ENCODE measurements at regions not wholly inside any gene's neighbourhood (a gene's known extent, or its start where the extent isn't known, plus 50 kb on each side); places are given as distances from the start of the nearest gene placed in this dataset.
"Not testable (repeated sequence)": the region's sequence is repeated elsewhere in the genome, so short reads cannot be mapped to it uniquely, and the experiment has no call there.

DNA sequence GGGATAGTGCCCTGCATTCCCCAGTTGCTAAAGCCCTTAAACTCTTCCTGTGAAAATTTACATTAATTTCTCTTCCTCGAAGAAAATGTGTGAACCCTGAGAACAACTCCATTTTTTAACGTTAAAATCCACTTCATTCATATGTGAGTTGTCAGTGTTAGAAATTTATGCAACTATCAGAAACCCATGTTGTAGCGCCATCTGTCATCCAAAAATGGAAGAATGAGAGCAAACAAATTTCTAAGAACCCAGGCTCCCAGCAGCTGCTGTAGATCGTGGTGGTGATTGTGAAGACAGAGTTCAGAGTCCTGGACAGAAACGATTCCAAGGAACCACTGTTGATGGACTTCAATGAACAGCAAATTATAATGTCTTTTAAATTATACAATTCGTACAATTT lies 179.7 kb upstream of the NDN start:
- CTCF ChIA-PET, result no interaction called here
- Histone ChIP-seq H3K36me3 (ENCODE audit: low read depth) (no peaks in the 10 kb centered on the region), H4K20me1 (ENCODE audit: insufficient read depth) (no peaks in the 10 kb centered on the region), H3K9me3 (ENCODE audit: insufficient read depth, low read depth) (no peaks in the 10 kb centered on the region), H3K4me2 (no peak overlapping the region), H3K79me2 (ENCODE audit: low read depth) (no peaks in the 10 kb centered on the region), H3F3A (ENCODE audit: insufficient read depth, low read depth) (no peaks in the 10 kb centered on the region), H3K27ac (no peak overlapping the region), H3K27me3 (ENCODE audit: insufficient read depth, low read depth) (no peaks in the 10 kb centered on the region), H3K9me2 (ENCODE audit: insufficient read depth) (no peaks in the 10 kb centered on the region), H2AFZ (no peak overlapping the region), H3K4me1 (replicated peaks; ENCODE audit: insufficient read depth) (no peaks in the 10 kb centered on the region), H3K4me3 (no peak overlapping the region)
- POLR2A ChIA-PET (ENCODE audit: unreplicated experiment), result no interaction called here
- intact Hi-C loops (cut with micrococcal nuclease; ENCODE audit: unreplicated experiment), result no loop called here
- no TSS peak for BruUV-seq (replicated peaks)
- DNase-seq, result no peak
- TF ChIP-seq, protein P1, sequence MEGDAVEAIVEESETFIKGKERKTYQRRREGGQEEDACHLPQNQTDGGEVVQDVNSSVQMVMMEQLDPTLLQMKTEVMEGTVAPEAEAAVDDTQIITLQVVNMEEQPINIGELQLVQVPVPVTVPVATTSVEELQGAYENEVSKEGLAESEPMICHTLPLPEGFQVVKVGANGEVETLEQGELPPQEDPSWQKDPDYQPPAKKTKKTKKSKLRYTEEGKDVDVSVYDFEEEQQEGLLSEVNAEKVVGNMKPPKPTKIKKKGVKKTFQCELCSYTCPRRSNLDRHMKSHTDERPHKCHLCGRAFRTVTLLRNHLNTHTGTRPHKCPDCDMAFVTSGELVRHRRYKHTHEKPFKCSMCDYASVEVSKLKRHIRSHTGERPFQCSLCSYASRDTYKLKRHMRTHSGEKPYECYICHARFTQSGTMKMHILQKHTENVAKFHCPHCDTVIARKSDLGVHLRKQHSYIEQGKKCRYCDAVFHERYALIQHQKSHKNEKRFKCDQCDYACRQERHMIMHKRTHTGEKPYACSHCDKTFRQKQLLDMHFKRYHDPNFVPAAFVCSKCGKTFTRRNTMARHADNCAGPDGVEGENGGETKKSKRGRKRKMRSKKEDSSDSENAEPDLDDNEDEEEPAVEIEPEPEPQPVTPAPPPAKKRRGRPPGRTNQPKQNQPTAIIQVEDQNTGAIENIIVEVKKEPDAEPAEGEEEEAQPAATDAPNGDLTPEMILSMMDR (conservative IDR thresholded peaks at IDR 0.05), result no peak; the same call in 1 of the 2 replicates
- TF ChIP-seq EZH2 (IDR thresholded peaks at IDR 0.05; ENCODE audit: low read depth), result no peak

DNA sequence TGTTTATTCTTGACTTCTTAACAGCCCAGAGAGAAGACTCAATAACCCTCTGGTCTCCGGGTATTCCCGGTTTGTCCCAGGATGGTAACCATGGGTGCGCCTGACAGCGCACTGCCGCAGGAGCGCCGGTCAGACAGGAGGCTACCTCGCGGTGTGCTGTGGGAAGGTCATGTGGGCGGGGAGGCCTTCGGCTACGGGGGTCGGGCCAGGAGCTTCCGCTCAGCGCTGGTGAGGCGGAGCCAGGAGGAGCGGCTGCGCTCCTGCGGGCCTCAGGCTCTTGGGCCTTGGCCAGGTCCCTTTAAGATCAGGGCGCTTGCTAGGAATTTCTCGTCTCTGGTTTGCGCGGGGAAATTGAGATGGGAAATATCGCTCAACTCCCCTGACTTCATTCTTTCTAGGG lies 182.3 kb upstream of the NDN start:
- no peak overlapping the region for H3K27ac ChIP-seq
- H3K27me3 ChIP-seq (ENCODE audit: insufficient read depth, low read depth), result no peaks in the 10 kb centered on the region
- DNase-seq, result no peak
- no peaks in the 10 kb centered on the region for H4K20me1 ChIP-seq (ENCODE audit: insufficient read depth)
- no peaks in the 10 kb centered on the region for H3K36me3 ChIP-seq (ENCODE audit: low read depth)
- no peaks in the 10 kb centered on the region for H3K9me2 ChIP-seq (ENCODE audit: insufficient read depth)
- no peak overlapping the region for H3K4me3 ChIP-seq
- ChIA-PET POLR2A (ENCODE audit: unreplicated experiment) (no interaction called here), CTCF (no interaction called here)
- intact Hi-C loops (cut with micrococcal nuclease; ENCODE audit: unreplicated experiment), result no loop called here
- BruUV-seq (replicated peaks), result no TSS peak
- TF ChIP-seq EZH2 (IDR thresholded peaks at IDR 0.05; ENCODE audit: low read depth), result no peak
- TF ChIP-seq, protein P1 (conservative IDR thresholded peaks at IDR 0.05), result no peak
- no peaks in the 10 kb centered on the region for H3F3A ChIP-seq (ENCODE audit: insufficient read depth, low read depth)
- H3K4me1 ChIP-seq (replicated peaks; ENCODE audit: insufficient read depth), result no peaks in the 10 kb centered on the region
- H3K9me3 ChIP-seq (ENCODE audit: insufficient read depth, low read depth), result no peaks in the 10 kb centered on the region
- no peaks in the 10 kb centered on the region for H3K79me2 ChIP-seq (ENCODE audit: low read depth)
- H3K4me2 ChIP-seq, result no peak overlapping the region
- no peak overlapping the region for H2AFZ ChIP-seq

DNA sequence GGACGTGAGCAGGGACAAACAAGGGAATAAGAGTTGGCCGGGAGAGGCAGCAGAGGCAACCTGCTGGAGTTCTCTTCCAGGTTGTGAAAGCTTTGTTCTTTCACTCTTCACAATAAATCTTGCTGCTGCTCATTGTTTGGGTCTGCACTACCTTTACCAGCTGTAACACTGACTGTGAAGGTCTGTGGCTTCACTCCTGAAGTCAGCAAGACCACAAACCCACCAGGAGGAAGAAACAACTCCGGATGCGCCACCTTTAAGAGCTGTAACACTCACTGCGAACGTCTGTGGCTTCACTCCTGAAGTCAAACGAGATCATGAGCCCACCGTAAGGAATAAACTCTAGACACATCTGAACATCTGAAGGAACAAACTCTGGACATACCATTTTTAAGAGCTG lies 186.5 kb upstream of the NDN start:
- H3K9me2 ChIP-seq (ENCODE audit: insufficient read depth); H2AFZ ChIP-seq; H3K27me3 ChIP-seq (ENCODE audit: insufficient read depth, low read depth); DNase-seq; intact Hi-C loops (cut with micrococcal nuclease; ENCODE audit: unreplicated experiment); H3F3A ChIP-seq (ENCODE audit: insufficient read depth, low read depth); H4K20me1 ChIP-seq (ENCODE audit: insufficient read depth); H3K9me3 ChIP-seq (ENCODE audit: insufficient read depth, low read depth); H3K79me2 ChIP-seq (ENCODE audit: low read depth); H3K4me1 ChIP-seq (replicated peaks; ENCODE audit: insufficient read depth); H3K4me3 ChIP-seq; H3K4me2 ChIP-seq; POLR2A ChIA-PET (ENCODE audit: unreplicated experiment); H3K36me3 ChIP-seq (ENCODE audit: low read depth); H3K27ac ChIP-seq; BruUV-seq (replicated peaks); CTCF ChIA-PET: not testable (repeated sequence)

Data from PC-9 (cell line).